Renal cortex interstitium (tissue), 11 donors: ENCODE measurements at regions not wholly inside any gene's neighbourhood (a gene's known extent, or its start where the extent isn't known, plus 50 kb on each side); places are given as distances from the start of the nearest gene placed in this dataset.
A peak's percentile ranks its signal among the peaks of the same experiment; 100 is the strongest.

Experiments used
- DNase-seq, 11 donors: peaks; one replicate each; pipeline ENCODE4 v3.0.0-alpha.2; 2013; ENCODE audit warnings: low read depth in 9 of 11, low spot score in 4 of 11; ENCODE audit errors: extremely low read depth in 1 of 11

GRCh38 chr7:13276977-13277376, 589.5 kb downstream of the ARL4A start:
- DNase-seq: no peak

GRCh38 chr7:13278020-13278419, 590.6 kb downstream of the ARL4A start:
- no peak for DNase-seq

- DNase-seq: peak in 5 of 11 donors; percentile 6 to 25 (median 16)
These were observed 592.5 kb downstream of the ARL4A start for GRCh38 chr7:13279854-13280435.

- peak in 4 of 11 donors; percentile 4 to 11 (median 9) for DNase-seq
These were observed 595.0 kb downstream of the ARL4A start for GRCh38 chr7:13282377-13282980.

DNA sequence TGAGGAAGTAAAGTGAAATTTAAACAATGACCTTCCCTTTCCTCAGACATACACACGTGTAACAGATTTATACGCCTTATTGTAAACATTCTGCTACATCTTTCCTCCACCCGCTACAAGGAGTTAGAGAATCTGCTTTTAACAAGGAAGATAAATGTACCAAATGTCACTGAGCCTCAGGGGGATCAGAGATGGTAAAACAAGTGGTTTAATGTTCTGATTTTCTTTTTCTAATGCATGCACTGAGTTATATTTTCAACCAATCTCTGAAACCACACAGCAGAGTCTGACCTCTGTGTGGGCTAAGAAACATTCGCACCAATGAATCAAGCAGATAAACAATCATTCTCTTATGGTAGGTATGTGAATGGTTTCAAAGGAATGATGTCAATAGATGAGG, 599.5 kb downstream of the ARL4A start:
- no peak for DNase-seq

DNA sequence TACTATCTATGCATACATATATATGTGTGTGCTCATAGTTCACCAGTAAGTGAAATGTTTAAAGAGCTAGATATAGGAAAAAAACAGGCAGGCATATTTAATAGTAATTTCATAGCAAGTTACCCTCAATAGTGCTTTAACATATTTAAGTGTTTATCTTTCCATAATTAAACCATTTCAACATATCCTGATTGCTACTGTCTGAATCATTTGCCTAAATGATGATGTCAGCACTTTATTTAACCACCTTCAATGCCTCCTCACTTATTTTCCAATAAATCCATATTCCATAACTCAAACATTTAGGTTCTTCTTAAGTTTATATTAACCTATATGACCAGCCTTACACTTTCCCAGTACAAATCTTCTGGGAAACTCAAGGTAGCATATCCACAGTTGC, 601.1 kb downstream of the ARL4A start:
- DNase-seq: no peak

- no peak for DNase-seq
These were observed 603.5 kb downstream of the ARL4A start for GRCh38 chr7:13290975-13291374.

DNA sequence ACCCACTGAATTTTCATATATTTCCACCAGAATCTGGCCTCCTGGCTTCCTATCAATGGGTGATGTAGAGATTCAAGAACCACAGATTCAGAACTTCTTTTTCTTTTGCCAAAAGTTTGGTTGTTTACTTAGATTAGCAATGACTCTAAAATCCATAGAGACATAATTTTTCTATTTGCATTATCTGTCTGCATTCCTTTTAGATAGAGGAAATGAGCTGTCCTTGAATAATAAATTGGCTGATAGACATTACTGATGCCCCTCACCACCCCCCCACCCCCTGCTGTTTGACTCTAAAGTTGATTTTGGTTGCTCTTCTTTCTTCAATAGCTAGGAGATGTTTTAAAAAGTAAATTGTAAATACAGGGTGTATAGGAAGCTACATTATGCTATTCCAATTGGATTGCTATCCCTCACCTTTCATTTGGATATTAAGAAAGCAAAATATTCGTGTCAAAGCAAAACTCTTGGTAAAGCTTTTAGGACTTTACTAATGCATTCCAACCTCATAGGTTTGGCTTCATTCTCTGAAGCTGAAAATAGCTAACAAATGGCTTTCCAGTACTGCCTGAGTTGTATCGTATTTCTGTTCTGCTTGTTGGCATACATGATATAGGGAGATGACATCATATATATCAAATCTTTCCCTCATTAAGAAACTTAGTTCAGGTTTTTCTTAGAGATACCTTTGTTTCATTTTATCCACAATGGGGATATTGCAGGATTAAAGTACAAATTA, 606.0 kb downstream of the ARL4A start:
- no peak for DNase-seq

DNA sequence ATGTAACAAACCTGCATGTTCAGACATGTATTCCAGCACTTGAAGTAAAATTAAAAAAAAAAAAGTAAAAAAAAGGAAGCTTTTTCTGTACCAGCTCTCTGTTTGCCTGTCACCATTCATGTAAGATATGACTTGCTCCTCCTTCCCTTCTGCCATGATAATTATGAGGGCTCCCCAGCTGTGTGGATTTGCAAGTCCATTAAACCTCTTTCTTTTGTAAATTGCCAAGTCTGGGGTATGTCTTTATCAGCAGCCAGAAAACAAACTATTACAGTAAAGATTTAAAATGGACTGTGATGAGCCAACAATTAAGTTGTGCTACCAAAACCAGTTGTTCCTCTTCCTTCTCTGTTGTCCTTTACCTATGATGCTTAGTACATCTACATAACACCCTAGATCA, 619.6 kb downstream of the ARL4A start:
- no peak for DNase-seq

DNA sequence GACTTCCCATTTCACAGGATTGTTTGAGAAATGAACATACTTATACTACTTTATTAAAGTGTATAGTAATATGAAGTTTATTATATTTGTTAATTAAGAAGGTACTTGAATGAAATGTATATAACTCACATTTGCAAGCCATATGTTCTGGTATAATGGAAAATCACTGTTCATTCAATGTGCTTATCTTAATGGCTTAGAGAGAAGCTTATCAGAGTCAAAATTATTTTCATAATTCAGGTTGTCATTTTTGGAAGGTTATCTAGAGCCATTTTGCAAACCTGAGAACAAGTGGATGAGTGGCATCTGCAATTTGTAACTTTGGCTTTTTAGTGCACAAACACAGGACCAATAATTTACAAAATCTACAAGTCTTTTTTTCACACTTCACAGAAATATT, 621.0 kb downstream of the ARL4A start:
- no peak for DNase-seq

DNA sequence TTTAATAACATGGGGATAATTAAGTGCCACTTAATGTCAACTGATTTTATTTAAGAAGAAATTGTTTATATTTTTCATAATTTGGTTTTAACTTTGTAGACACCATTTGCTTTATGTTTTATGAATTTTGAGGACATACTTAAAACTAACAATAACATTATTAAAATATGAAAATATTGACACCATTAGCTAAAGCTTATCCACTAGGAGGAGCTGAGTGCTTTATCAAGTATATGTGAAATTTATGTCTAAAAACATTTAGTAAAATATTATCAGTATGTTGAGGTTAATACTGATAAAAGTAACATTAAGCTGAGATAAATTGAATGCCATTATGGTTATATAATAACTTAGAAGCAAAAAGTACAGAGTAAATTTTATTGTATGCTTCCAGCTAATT, 622.1 kb downstream of the ARL4A start:
- DNase-seq: no peak

GRCh38 chr7:13312307-13312706, 624.9 kb downstream of the ARL4A start:
- peak in 1 of 11 donors; percentile 2 for DNase-seq

- DNase-seq: no peak
These were observed 632.9 kb downstream of the ARL4A start for GRCh38 chr7:13320333-13320732.

- DNase-seq: no peak
These were observed 633.9 kb downstream of the ARL4A start for GRCh38 chr7:13321316-13321715.

GRCh38 chr7:13322126-13322525, 634.7 kb downstream of the ARL4A start:
- no peak for DNase-seq

- no peak for DNase-seq
These were observed 640.2 kb downstream of the ARL4A start for GRCh38 chr7:13327669-13328068.

DNA sequence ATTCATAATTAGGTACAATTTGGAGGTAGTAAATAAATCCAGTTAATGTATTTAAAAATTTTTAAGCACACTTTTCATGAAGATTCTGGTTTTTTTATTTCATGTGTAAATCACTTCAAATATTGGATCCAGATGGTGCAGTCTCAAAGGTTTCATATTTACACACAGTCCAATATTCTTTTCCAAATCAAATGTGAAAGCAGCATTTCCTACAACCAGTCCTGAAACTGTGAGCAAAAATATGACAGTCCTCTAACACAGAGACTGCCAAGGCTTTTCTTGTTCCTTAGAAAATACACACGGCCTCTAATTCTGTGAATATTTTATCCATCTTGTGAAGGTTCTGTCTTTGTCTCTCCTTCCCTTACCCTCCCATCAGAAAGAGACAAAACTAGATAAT, 645.9 kb downstream of the ARL4A start:
- DNase-seq: no peak

- DNase-seq: no peak
These were observed 648.8 kb downstream of the ARL4A start for GRCh38 chr7:13336227-13336626.

DNA sequence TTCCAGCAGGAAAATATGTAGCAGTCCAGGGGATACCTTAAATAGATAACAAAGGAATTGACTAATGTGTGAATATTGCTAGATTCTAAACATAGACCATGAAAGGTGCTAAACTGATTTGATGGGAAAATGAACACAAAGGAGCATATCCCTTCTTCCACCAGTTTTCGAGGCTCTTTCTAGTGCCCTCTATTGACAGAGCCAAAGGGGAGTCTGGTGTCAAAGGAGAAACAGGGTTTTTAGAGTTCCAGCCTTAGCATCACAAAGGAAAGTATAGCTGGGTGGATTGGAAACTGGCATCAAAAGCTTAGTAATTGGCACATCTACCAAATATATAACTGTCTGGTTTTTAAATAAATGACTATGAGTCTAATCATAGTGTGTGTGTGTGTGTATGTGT, 636.8 kb downstream of the ETV1 start:
- DNase-seq: no peak

DNA sequence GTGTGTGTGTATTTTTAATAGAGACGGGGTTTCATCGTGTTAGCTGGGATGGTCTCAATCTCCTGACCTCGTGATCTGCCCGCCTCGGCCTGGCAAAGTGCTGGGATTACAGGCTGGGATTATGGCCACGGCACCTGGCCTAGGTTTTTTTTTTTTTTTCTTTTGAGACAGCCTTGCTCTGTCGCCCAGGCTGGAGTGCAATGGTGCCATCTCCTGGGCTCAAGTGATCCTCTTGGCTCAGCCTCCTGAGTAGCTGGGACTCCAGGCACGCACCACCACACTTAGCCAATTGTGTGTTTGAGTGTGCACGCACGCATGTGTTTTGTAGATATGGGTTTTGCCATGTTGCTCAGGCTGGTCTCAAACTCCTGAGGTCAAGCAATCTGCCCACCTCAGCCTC, 629.8 kb downstream of the ETV1 start:
- no peak for DNase-seq

DNA sequence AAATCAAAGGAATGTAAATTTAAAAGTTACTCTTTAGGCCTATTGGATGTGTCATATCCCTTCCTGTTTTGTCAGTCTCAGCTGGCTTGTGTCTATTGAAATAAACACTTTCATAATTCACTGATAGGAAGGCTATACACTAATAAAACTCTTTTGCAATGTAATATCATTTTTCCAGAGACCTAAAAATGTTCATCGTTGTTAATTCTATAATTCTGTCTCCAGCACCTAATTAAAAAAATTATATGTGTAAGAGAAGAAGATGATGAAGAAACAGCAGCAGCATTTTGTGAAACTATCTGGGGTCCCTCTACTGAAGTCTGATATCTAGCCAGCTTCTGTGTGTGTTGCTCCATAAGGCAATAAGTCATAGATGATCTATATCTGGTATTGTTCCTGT, 602.7 kb downstream of the ETV1 start:
- no peak for DNase-seq
